GM12865 (cell line): ENCODE measurements at regions not wholly inside any gene's neighbourhood (a gene's known extent, or its start where the extent isn't known, plus 50 kb on each side); places are given as distances from the start of the nearest gene placed in this dataset.
"Not testable (repeated sequence)": the region's sequence is repeated elsewhere in the genome, so short reads cannot be mapped to it uniquely, and the experiment has no call there.

ENCODE experiments used
- DNase-seq: peaks from one replicate; pipeline ENCODE4 v3.0.0; 2010; ENCODE audit warnings: low read depth
- H3K4me3 ChIP-seq: 2 replicates; pipeline ENCODE4 v1.5.1; 2011; ENCODE audit warnings: mild to moderate bottlenecking, low read depth, low read length, control low read depth
- TF ChIP-seq, protein P1 (sequence below): IDR thresholded peaks from 2 replicates; pipeline ENCODE4 v1.5.1; 2011; ENCODE audit warnings: low read length, control low read depth, low read depth, inconsistent platforms; ENCODE audit not compliant: insufficient read depth; ENCODE audit errors: missing control alignments

DNA sequence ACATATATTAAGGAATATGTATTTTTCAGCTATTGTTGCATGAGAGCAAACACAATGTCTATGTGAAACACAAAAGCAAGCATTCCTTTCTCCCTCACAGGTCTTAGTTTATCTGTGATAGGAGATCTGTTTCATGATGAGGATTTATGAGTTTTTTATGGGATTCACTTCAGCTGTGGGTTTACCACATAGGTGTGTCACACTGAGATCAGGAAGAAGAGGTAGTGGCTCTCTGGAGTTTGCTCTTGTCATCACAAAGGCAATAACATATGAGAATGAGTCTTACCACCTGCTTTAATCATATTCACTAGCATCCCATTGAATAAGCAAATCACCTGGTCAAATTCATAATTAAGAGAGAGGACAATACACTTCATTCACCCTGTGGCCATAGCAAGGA is 960.3 kb upstream of the SLC39A10 start:
- TF ChIP-seq, protein P1, sequence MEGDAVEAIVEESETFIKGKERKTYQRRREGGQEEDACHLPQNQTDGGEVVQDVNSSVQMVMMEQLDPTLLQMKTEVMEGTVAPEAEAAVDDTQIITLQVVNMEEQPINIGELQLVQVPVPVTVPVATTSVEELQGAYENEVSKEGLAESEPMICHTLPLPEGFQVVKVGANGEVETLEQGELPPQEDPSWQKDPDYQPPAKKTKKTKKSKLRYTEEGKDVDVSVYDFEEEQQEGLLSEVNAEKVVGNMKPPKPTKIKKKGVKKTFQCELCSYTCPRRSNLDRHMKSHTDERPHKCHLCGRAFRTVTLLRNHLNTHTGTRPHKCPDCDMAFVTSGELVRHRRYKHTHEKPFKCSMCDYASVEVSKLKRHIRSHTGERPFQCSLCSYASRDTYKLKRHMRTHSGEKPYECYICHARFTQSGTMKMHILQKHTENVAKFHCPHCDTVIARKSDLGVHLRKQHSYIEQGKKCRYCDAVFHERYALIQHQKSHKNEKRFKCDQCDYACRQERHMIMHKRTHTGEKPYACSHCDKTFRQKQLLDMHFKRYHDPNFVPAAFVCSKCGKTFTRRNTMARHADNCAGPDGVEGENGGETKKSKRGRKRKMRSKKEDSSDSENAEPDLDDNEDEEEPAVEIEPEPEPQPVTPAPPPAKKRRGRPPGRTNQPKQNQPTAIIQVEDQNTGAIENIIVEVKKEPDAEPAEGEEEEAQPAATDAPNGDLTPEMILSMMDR, result no peak
- H3K4me3 ChIP-seq, result no peak overlapping the region
- DNase-seq, result no peak

DNA sequence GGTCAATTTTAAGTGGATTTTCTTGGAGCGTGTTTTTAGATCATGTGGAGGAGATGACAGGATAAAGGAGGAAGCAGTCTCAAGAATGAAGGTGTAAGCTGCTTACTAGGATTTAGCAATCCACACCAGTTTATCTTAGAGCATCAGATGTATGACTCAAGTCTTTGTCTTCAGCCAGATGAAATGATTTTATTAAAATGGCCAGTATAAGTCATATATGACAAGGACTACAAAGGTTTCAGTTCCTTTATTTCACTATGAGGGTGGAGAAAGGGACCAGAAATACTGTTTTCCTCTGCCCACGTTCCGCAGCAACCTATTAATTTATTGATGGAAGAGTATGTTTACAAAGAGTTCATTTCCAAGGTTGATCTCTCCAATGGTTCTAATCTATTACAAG is 970.5 kb upstream of the SLC39A10 start:
- DNase-seq, result no peak
- no peak overlapping the region for H3K4me3 ChIP-seq
- TF ChIP-seq, protein P1, result no peak

DNA sequence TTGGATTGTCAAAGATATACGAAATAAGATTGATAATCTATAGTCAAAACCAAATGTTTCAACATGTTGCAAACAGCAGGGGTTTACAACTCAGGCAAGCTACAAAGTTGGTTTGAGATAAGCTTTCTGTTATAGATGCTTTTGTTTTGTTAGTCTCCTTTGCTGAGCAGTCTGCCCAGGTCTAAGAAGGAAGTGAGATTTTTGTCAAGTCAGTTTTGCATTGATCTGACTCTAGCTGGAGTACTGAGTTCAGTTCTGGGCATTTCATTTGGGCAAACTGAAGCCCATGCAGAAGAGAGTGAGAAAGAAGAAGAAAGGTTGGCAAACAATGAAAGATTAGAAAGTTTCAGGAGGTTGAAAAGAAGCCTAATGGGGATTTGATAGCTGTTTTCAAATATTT is 983.0 kb upstream of the SLC39A10 start:
- DNase-seq, result no peak
- TF ChIP-seq, protein P1, result no peak
- no peak overlapping the region for H3K4me3 ChIP-seq

DNA sequence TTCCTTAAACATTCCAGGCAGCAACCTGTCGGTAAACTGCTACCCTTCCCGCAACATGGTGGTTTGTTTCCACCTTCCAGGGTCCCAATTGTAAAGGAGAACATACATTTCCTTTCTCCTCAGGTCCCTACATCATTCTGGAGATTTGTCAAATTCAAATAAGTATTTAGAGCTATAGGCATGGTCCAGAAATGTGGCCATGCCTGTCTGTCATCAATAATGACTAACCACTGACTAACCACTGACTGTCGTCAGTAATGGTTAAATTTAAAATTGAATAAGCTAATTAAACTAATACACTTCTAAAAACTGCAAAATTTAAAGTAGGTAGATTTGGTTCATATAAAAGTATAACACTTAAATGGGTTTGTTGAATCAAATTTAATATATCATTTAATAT is 984.0 kb upstream of the SLC39A10 start:
- no peak for DNase-seq
- TF ChIP-seq, protein P1, result no peak
- no peak overlapping the region for H3K4me3 ChIP-seq

DNA sequence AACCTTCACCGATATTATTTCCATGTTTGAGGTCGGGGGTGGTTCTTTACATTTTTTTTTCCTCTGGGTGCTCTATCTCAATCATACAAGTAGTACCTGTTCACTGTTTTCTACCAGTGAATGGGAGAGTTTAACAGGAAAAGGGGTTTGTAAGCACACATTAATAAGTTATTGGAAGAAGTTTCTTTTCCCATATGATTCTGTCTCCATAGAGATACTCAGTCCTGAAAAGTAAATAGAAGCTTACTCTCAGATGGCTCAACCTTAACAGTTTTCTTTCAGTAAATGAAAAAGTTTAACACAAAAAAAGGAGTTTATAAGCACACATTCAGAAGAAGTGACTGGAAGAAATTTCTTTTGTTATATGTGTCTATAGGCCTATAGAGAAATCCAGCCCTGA is 995.6 kb upstream of the SLC39A10 start:
- DNase-seq, result no peak
- TF ChIP-seq, protein P1, result no peak
- no peak overlapping the region for H3K4me3 ChIP-seq

DNA sequence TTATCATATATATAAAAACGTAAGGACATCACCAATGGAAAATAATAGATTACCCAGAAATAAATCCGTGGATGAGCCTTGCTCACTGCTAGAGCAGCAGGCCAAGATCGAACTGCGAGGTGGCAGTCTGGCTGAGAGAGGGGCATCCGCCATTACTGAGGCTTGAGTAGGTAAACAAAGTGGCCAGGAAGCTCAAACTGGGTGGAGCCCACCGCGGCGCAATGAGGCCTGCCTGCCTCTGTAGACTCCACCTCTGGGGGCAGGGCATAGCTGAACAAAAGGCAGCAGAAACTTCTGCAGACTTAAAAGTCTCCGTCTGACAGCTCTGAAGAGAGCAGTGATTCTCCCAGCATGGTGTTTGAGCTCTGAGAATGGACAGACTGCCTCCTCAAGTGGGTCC is 1018.0 kb upstream of the SLC39A10 start:
- DNase-seq, H3K4me3 ChIP-seq: not testable (repeated sequence)

DNA sequence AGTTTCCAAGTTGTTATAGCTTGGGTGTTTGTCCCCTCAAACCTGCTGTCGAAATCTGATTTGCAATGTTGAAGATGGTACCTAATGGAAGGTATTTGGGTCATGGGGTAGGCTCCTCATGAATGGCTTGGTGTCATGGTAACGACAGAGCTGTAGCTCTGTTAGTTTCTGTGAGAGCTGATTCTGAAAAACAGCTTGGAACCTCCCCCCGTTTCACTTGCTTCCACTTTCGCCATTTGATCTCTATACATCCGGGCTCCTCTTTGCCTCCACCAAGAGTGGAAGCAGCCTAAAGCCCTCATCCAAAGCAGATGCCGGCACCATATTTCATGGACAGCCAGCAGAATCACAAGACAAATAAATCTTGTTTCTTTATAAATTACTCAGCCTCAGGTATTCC is 1035.1 kb upstream of the SLC39A10 start:
- TF ChIP-seq, protein P1, result no peak
- DNase-seq, result no peak
- no peak overlapping the region for H3K4me3 ChIP-seq

DNA sequence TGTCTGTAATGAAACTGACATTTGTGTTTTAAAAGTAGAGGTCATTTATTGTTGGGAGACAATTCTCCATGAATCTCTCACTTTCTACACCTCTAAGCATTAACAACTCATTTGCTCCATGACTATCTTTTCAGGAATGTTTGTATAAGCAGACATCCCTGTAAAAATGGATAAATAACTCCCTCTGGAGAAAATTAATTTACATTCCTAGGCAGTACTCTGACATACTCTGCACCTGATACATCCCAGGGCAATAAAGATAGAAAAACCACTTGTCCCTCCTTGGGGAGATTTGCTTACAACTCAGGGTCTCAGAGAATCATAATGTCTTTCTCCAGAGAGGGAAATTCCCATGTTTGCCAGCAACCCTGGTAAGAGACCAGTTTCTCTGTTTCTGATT is 1037.7 kb upstream of the SLC39A10 start:
- no peak for DNase-seq
- no peak overlapping the region for H3K4me3 ChIP-seq
- TF ChIP-seq, protein P1, result no peak
